ENCODE measurements at regions not wholly inside any gene's neighbourhood (a gene's known extent, or its start where the extent isn't known, plus 50 kb on each side); places are given as distances from the start of the nearest gene placed in this dataset.

GRCh38 chr12:13365748-13366366 lies 169.3 kb downstream of the EMP1 start:
- no peak for TF ChIP-seq POLR2A (IDR thresholded peaks at IDR 0.05; ENCODE audit: low read length)
- TF ChIP-seq GATA1 (IDR thresholded peaks at IDR 0.05; ENCODE audit: low read depth, low read length): no peak

Measured in erythroblast (primary cell).